HEK293 (cell line): ENCODE measurements at regions not wholly inside any gene's neighbourhood (a gene's known extent, or its start where the extent isn't known, plus 50 kb on each side); places are given as distances from the start of the nearest gene placed in this dataset.

ENCODE experiments used
- BCL11A ChIP-seq: fragments of 450-650 bp; formaldehyde crosslinking; IDR thresholded peaks from 2 replicates; pipeline ENCODE4 v1.5.1; 2016; ENCODE audit warnings: low read depth, missing biosample characterization, missing genetic modification characterization
- YY1 ChIP-seq: fragments of 450-650 bp; formaldehyde crosslinking; IDR thresholded peaks from 2 replicates; pipeline ENCODE4 v1.5.1; 2018; ENCODE audit warnings: missing biosample characterization, missing genetic modification characterization
- ZFP37 ChIP-seq: fragments of 450-650 bp; formaldehyde crosslinking; IDR thresholded peaks from 2 replicates; pipeline ENCODE4 v1.5.1; 2016; ENCODE audit warnings: missing biosample characterization, missing genetic modification characterization
- ZNF174 ChIP-seq: fragments of 450-650 bp; formaldehyde crosslinking; IDR thresholded peaks from 2 replicates; pipeline ENCODE4 v1.5.0; 2017; ENCODE audit warnings: missing biosample characterization, mild to moderate bottlenecking, missing genetic modification characterization
- ZNF302 ChIP-seq: fragments of 450-650 bp; formaldehyde crosslinking; IDR thresholded peaks from 2 replicates; pipeline ENCODE4 v1.5.1; 2016; ENCODE audit warnings: missing biosample characterization, missing genetic modification characterization, low read depth
- ZNF324 ChIP-seq: fragments of 450-650 bp; formaldehyde crosslinking; IDR thresholded peaks from 2 replicates; pipeline ENCODE4 v1.5.1; 2016; ENCODE audit warnings: missing biosample characterization, missing genetic modification characterization
- ZNF501 ChIP-seq: fragments of 450-650 bp; formaldehyde crosslinking; IDR thresholded peaks from 2 replicates; pipeline ENCODE4 v1.5.1; 2016; ENCODE audit warnings: missing biosample characterization, missing genetic modification characterization
- ZNF830 ChIP-seq: fragments of 450-650 bp; IDR thresholded peaks from 2 replicates; pipeline ENCODE4 v1.5.0; 2018; ENCODE audit warnings: missing biosample characterization, missing genetic modification characterization, low read depth, mild to moderate bottlenecking, moderate library complexity
- ZSCAN5A ChIP-seq: fragments of 450-650 bp; formaldehyde crosslinking; IDR thresholded peaks from 2 replicates; pipeline ENCODE4 v1.5.1; 2016; ENCODE audit warnings: missing biosample characterization, missing genetic modification characterization
- TF ChIP-seq, protein P1 (sequence below): fragments of 450-650 bp; formaldehyde crosslinking; IDR thresholded peaks from 2 replicates; pipeline ENCODE4 v1.5.1; 2016; ENCODE audit warnings: missing biosample characterization, missing genetic modification characterization
- TF ChIP-seq, protein P2 (sequence below): fragments of 450-650 bp; formaldehyde crosslinking; IDR thresholded peaks from 2 replicates; pipeline ENCODE4 v1.5.1; 2016; ENCODE audit warnings: missing biosample characterization, missing genetic modification characterization

DNA sequence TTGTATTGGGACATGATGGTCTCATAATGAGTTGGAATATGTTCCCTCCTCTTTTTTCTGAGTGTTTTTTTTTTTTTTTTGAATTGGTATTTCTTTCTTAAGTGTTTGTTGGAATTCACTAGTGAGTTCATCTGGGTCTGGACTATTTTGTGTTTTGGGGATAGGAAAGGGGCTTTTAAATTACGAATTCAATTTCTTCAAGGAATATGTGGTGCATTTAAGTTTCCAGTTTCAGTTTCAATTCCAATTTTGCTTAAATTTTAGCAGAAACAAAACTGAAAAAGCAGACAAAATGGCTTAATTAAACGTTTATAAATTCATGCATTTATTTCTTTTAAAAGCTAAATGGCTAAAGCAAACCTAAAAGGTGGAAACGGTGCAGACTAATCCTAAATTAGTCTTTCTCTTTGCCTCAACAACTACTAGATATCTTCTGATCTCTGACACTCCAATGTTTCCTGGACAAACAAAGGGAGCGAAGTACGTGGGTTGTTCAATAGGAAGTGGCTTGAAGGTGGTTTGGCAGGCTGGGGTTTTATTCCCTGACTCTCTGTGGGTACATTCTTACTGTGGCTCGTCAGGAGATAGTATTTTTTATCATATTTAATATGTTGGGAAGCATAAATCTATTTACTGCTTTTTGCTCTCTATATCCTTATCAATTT, 50.0 kb upstream of the CORO2B start:
- TF ChIP-seq ZSCAN5A (tag by site-specific recombination) (no peak), BCL11A (tag by site-specific recombination) (no peak), ZNF302 (tag by site-specific recombination) (no peak), YY1 (tag by site-specific recombination) (no peak), ZNF830 (tag by site-specific recombination) (no peak), ZFP37 (tag by site-specific recombination) (no peak), ZNF324 (tag by site-specific recombination) (no peak), ZNF501 (tag by site-specific recombination) (no peak), ZNF174 (tag by site-specific recombination) (no peak)
- TF ChIP-seq, protein P1, sequence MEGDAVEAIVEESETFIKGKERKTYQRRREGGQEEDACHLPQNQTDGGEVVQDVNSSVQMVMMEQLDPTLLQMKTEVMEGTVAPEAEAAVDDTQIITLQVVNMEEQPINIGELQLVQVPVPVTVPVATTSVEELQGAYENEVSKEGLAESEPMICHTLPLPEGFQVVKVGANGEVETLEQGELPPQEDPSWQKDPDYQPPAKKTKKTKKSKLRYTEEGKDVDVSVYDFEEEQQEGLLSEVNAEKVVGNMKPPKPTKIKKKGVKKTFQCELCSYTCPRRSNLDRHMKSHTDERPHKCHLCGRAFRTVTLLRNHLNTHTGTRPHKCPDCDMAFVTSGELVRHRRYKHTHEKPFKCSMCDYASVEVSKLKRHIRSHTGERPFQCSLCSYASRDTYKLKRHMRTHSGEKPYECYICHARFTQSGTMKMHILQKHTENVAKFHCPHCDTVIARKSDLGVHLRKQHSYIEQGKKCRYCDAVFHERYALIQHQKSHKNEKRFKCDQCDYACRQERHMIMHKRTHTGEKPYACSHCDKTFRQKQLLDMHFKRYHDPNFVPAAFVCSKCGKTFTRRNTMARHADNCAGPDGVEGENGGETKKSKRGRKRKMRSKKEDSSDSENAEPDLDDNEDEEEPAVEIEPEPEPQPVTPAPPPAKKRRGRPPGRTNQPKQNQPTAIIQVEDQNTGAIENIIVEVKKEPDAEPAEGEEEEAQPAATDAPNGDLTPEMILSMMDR (tag by site-specific recombination): no peak
- TF ChIP-seq, protein P2, sequence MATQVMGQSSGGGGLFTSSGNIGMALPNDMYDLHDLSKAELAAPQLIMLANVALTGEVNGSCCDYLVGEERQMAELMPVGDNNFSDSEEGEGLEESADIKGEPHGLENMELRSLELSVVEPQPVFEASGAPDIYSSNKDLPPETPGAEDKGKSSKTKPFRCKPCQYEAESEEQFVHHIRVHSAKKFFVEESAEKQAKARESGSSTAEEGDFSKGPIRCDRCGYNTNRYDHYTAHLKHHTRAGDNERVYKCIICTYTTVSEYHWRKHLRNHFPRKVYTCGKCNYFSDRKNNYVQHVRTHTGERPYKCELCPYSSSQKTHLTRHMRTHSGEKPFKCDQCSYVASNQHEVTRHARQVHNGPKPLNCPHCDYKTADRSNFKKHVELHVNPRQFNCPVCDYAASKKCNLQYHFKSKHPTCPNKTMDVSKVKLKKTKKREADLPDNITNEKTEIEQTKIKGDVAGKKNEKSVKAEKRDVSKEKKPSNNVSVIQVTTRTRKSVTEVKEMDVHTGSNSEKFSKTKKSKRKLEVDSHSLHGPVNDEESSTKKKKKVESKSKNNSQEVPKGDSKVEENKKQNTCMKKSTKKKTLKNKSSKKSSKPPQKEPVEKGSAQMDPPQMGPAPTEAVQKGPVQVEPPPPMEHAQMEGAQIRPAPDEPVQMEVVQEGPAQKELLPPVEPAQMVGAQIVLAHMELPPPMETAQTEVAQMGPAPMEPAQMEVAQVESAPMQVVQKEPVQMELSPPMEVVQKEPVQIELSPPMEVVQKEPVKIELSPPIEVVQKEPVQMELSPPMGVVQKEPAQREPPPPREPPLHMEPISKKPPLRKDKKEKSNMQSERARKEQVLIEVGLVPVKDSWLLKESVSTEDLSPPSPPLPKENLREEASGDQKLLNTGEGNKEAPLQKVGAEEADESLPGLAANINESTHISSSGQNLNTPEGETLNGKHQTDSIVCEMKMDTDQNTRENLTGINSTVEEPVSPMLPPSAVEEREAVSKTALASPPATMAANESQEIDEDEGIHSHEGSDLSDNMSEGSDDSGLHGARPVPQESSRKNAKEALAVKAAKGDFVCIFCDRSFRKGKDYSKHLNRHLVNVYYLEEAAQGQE (tag by site-specific recombination): no peak
